Jurkat, Clone E6-1 (cell line): ENCODE measurements at regions not wholly inside any gene's neighbourhood (a gene's known extent, or its start where the extent isn't known, plus 50 kb on each side); places are given as distances from the start of the nearest gene placed in this dataset.

Source experiments
- DNase-seq: peaks from one replicate; pipeline ENCODE4 v3.0.0-alpha.2; 2011; ENCODE audit warnings: low read depth, low spot score
- H3K4me3 ChIP-seq: 2 replicates; pipeline ENCODE4 v1.5.1; 2011; ENCODE audit warnings: mild to moderate bottlenecking, low read length, control low read depth, moderate library complexity

- DNase-seq = no peak
- H3K4me3 ChIP-seq = no peak overlapping the region
These were observed 154.4 kb upstream of the COL5A1 start for GRCh38 chr9:134487066-134487710.

GRCh38 chr9:134488331-134489280 lies 153.0 kb upstream of the COL5A1 start:
- no peak overlapping the region for H3K4me3 ChIP-seq
- DNase-seq = no peak

GRCh38 chr9:134489621-134490408 lies 151.8 kb upstream of the COL5A1 start:
- no peak overlapping the region for H3K4me3 ChIP-seq
- DNase-seq = no peak

- no peak for DNase-seq
- H3K4me3 ChIP-seq = no peak overlapping the region
These were observed 151.2 kb upstream of the COL5A1 start for GRCh38 chr9:134490446-134490845.

- no peak overlapping the region for H3K4me3 ChIP-seq
- no peak for DNase-seq
These were observed 150.3 kb upstream of the COL5A1 start for GRCh38 chr9:134491196-134491835.

GRCh38 chr9:134491856-134492255 lies 149.7 kb upstream of the COL5A1 start:
- H3K4me3 ChIP-seq = no peak overlapping the region
- no peak for DNase-seq

- DNase-seq = no peak
- no peak overlapping the region for H3K4me3 ChIP-seq
These were observed 149.3 kb upstream of the COL5A1 start for GRCh38 chr9:134492281-134492691.

GRCh38 chr9:134492721-134493460 lies 148.7 kb upstream of the COL5A1 start:
- H3K4me3 ChIP-seq = no peak overlapping the region
- DNase-seq = no peak

- DNase-seq = peak; percentile 74
- H3K4me3 ChIP-seq = no peak overlapping the region
These were observed 147.9 kb upstream of the COL5A1 start for GRCh38 chr9:134493461-134494272.

- no peak for DNase-seq
- no peak overlapping the region for H3K4me3 ChIP-seq
These were observed 147.3 kb upstream of the COL5A1 start for GRCh38 chr9:134494273-134494815.

- no peak for DNase-seq
- H3K4me3 ChIP-seq = no peak overlapping the region
These were observed 146.7 kb upstream of the COL5A1 start for GRCh38 chr9:134494905-134495304.

- no peak overlapping the region for H3K4me3 ChIP-seq
- no peak for DNase-seq
These were observed 145.7 kb upstream of the COL5A1 start for GRCh38 chr9:134495881-134496412.

GRCh38 chr9:134496413-134497282 lies 145.0 kb upstream of the COL5A1 start:
- H3K4me3 ChIP-seq = no peak overlapping the region
- DNase-seq = no peak

GRCh38 chr9:134497283-134497860 lies 144.2 kb upstream of the COL5A1 start:
- DNase-seq = no peak
- H3K4me3 ChIP-seq = no peak overlapping the region

- H3K4me3 ChIP-seq = no peak overlapping the region
- no peak for DNase-seq
These were observed 142.8 kb upstream of the COL5A1 start for GRCh38 chr9:134498814-134499166.
